GM10248 (cell line): ENCODE measurements at regions not wholly inside any gene's neighbourhood (a gene's known extent, or its start where the extent isn't known, plus 50 kb on each side); places are given as distances from the start of the nearest gene placed in this dataset.

Experiments used
- CTCF ChIA-PET: fragments of 300-600 bp; sonication (Branson Sonifier 250); formaldehyde crosslinking; extraction: SDS; loops from one replicate; lab custom pipeline; 2021; ENCODE audit warnings: antibody characterized with exemption; lab: Yijun Ruan, JAX
- POLR2A ChIA-PET: fragments of 350-650 bp; sonication (Branson Sonifier 250); formaldehyde crosslinking; extraction: SDS; loops from one replicate; lab custom pipeline; 2020; ENCODE audit warnings: antibody characterized with exemption; lab: Yijun Ruan, JAX
- DNase-seq: peaks from one replicate; pipeline ENCODE4 v3.0.0; 2012; ENCODE audit errors: extremely low spot score
- TF ChIP-seq, protein P1 (sequence below): IDR thresholded peaks from 2 replicates; pipeline ENCODE4 v1.5.1; 2012; ENCODE audit warnings: mild to moderate bottlenecking, low read depth; ENCODE audit errors: extremely low read depth, missing control alignments, control extremely low read depth

DNA sequence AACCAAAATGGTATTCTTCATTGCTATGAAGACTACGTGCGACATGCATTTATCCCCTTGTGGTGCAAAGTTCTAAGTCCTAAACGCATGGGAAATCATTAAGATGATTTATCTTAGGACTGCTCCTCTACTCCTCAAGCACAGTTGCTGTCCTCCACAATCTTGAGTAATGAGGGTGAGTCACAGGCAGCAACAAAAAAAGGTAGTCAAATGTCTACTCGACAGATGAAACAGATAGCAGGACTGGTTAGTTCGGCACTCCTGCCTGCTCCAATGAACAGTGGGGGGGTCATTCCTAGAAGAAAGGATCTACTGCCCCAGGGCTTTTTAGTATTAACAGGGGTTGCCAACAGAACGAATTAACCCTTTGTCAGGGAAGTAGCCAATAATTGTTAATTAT is 233.7 kb upstream of the FGF13 start:
- TF ChIP-seq, protein P1, sequence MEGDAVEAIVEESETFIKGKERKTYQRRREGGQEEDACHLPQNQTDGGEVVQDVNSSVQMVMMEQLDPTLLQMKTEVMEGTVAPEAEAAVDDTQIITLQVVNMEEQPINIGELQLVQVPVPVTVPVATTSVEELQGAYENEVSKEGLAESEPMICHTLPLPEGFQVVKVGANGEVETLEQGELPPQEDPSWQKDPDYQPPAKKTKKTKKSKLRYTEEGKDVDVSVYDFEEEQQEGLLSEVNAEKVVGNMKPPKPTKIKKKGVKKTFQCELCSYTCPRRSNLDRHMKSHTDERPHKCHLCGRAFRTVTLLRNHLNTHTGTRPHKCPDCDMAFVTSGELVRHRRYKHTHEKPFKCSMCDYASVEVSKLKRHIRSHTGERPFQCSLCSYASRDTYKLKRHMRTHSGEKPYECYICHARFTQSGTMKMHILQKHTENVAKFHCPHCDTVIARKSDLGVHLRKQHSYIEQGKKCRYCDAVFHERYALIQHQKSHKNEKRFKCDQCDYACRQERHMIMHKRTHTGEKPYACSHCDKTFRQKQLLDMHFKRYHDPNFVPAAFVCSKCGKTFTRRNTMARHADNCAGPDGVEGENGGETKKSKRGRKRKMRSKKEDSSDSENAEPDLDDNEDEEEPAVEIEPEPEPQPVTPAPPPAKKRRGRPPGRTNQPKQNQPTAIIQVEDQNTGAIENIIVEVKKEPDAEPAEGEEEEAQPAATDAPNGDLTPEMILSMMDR: no peak
- ChIA-PET CTCF (no interaction called here), POLR2A (no interaction called here)
- no peak for DNase-seq

DNA sequence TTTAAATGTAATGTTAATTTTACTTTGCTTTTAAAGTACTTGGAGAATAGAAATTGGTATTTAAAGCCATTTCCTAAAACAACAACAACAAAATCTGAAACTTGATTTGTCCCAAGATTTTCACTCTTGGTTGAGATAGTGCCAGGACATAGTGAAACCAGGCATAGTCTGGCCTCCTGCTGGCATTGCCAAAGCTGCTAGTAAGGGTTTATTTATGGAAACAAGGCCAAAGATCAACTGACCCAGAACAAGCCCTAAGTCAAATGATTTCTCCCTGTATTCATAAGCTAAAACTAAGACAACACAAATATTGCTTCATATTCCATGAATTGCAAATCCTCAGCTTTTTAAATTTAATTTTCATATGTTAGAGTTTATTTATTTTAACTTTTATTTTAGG is 227.5 kb upstream of the FGF13 start:
- ChIA-PET CTCF (no interaction called here), POLR2A (no interaction called here)
- no peak for DNase-seq
- TF ChIP-seq, protein P1: no peak

DNA sequence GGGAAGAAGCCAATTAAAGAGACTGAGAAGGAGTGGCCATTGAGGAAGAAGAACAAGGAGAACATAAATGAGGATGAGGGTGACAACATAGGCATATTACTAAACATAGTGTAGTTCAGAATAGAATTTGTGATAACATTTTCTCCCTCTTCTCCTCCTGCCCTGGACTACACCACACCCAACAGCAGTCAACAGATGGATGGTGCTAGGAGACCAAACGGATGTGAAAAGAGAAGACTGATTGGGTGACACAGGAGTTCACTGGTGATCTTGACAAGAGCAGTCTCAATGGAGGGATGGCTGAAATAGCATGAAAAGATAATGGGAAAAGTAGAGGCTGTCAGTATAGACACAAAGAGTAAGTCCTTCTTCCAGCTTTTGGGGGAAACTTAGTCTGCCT is 226.5 kb upstream of the FGF13 start:
- POLR2A ChIA-PET: no interaction called here
- DNase-seq: no peak
- TF ChIP-seq, protein P1: no peak
- CTCF ChIA-PET: no interaction called here

DNA sequence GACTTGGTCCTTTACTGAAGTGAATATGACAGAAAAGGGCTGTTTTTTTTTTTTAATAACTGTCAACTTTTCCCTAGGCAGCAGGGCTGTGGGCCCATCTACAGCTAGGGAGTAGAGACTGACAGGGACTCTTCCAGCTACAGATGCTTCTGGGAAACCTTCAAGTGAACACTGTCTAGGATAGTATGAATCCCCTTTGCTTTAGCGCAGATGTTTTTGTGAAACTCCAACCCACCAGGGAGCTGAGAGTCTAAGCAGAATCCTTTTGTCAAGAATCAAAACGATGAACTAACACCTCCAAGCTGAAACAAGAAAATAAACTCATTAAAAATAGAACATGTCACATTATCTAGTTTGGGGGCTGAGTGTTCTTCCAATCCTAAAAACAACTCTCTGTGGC is 219.7 kb upstream of the FGF13 start:
- ChIA-PET CTCF (no interaction called here), POLR2A (no interaction called here)
- TF ChIP-seq, protein P1: no peak
- no peak for DNase-seq

DNA sequence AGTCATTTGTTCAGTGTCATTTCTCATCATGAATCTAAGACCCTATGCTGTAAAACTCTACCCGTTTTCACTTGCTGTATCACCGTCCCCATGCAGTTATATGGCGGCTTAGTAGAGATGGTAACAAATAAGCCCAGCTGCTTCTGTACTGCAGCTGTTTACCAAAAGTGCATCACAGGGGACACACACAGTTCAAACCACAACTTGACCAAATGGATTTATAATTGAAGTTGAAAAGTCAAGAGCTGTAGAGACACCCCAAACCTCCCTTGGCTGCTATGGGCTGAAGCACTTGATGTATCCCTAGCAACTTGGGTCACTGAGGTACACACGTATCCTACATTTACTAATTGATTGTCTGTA is 219.0 kb upstream of the FGF13 start:
- DNase-seq: no peak
- ChIA-PET CTCF (no interaction called here), POLR2A (no interaction called here)
- TF ChIP-seq, protein P1: no peak

DNA sequence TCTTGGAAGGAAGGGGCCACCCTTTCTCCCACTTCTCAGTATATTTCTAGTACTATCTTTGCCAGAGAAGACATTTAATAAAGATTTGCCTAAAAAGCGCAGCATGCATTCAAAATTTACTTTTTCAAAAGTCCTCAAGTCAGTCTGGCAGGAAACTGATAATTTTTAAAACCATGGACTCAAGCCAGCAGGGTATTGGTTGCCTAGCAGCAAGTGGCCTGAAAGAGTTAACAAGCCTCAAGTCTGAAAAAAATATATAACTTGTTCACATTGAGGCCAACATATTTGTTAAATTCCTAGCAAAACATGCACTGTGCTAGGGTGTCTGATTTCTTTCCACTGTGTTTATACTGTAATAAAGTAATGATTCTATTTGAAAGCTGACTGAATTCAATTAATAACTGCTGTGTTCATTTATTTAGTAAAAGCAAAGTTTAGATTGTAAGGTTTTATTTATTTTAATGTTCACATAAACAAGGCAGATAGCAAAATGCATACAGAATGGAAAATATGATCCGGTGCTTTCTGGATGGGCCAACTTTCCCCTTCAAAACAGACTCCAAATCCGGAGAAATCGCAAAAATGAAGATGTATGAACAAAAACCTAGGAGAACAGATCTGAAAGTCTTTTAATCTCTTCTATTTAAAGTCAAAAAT is 218.5 kb upstream of the FGF13 start:
- CTCF ChIA-PET: no interaction called here
- DNase-seq: no peak
- POLR2A ChIA-PET: no interaction called here
- TF ChIP-seq, protein P1: no peak
